ENCODE measurements at regions not wholly inside any gene's neighbourhood (a gene's known extent, or its start where the extent isn't known, plus 50 kb on each side); places are given as distances from the start of the nearest gene placed in this dataset.
A peak's percentile ranks its signal among the peaks of the same experiment; 100 is the strongest.

DNA sequence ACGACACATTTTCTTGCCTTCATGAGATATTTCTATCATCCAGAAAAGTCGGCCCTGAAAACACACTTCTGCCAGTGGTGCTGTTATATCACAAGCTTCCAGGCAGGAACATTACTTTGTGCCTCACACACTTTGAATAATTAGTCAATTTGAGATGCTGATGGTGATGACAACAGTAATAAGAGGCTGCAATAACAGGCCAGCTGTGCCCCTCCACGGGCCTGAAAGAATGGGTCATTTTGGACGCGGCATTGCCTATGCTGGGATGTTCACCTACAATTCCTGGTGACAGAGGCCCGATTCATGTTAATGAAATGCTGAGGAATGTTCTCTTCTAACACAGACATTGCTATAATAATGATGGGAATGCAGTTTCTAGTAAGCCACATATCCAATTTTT lies 463.8 kb upstream of the KIRREL3 start:
- TF ChIP-seq OSR1 (CRISPR knock-in tag; IDR thresholded peaks at IDR 0.05) = no peak
- TF ChIP-seq CSDC2 (CRISPR knock-in tag; IDR thresholded peaks at IDR 0.05) = no peak
- ATAC-seq = no peak

- ATAC-seq = no peak
- TF ChIP-seq PPARA (CRISPR knock-in tag; IDR thresholded peaks at IDR 0.05; ENCODE audit: borderline replicate concordance) (no peak), TCF4 (CRISPR knock-in tag; IDR thresholded peaks at IDR 0.05; ENCODE audit: borderline replicate concordance) (no peak), CSDC2 (CRISPR knock-in tag; IDR thresholded peaks at IDR 0.05) (no peak), GLIS3 (CRISPR knock-in tag; IDR thresholded peaks at IDR 0.05) (no peak), SNAI2 (CRISPR knock-in tag; IDR thresholded peaks at IDR 0.05) (no peak), ZNF70 (CRISPR knock-in tag; IDR thresholded peaks at IDR 0.05) (no peak), ZC3H10 (CRISPR knock-in tag; IDR thresholded peaks at IDR 0.05) (no peak), ZNF8 (CRISPR knock-in tag; IDR thresholded peaks at IDR 0.05) (no peak), ISL1 (CRISPR knock-in tag; IDR thresholded peaks at IDR 0.05) (no peak), ZNF565 (CRISPR knock-in tag; conservative IDR thresholded peaks at IDR 0.05; ENCODE audit: low read depth) (no peak), OSR1 (CRISPR knock-in tag; IDR thresholded peaks at IDR 0.05) (no peak), ARNTL (CRISPR knock-in tag; IDR thresholded peaks at IDR 0.05; ENCODE audit: borderline replicate concordance, low read depth) (no peak), BACH2 (CRISPR knock-in tag; IDR thresholded peaks at IDR 0.05; ENCODE audit: borderline replicate concordance) (no peak), RARB (CRISPR knock-in tag; IDR thresholded peaks at IDR 0.05) (no peak), ESRRG (CRISPR knock-in tag; IDR thresholded peaks at IDR 0.05) (no peak), PATZ1 (CRISPR knock-in tag; IDR thresholded peaks at IDR 0.05; ENCODE audit: borderline replicate concordance) (no peak), ZFP3 (CRISPR knock-in tag; IDR thresholded peaks at IDR 0.05) (no peak), CREB5 (CRISPR knock-in tag; IDR thresholded peaks at IDR 0.05; ENCODE audit: low read depth) (no peak)
- TF ChIP-seq, protein P1, sequence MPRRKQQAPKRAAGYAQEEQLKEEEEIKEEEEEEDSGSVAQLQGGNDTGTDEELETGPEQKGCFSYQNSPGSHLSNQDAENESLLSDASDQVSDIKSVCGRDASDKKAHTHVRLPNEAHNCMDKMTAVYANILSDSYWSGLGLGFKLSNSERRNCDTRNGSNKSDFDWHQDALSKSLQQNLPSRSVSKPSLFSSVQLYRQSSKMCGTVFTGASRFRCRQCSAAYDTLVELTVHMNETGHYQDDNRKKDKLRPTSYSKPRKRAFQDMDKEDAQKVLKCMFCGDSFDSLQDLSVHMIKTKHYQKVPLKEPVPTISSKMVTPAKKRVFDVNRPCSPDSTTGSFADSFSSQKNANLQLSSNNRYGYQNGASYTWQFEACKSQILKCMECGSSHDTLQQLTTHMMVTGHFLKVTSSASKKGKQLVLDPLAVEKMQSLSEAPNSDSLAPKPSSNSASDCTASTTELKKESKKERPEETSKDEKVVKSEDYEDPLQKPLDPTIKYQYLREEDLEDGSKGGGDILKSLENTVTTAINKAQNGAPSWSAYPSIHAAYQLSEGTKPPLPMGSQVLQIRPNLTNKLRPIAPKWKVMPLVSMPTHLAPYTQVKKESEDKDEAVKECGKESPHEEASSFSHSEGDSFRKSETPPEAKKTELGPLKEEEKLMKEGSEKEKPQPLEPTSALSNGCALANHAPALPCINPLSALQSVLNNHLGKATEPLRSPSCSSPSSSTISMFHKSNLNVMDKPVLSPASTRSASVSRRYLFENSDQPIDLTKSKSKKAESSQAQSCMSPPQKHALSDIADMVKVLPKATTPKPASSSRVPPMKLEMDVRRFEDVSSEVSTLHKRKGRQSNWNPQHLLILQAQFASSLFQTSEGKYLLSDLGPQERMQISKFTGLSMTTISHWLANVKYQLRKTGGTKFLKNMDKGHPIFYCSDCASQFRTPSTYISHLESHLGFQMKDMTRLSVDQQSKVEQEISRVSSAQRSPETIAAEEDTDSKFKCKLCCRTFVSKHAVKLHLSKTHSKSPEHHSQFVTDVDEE (CRISPR knock-in tag; IDR thresholded peaks at IDR 0.05) = no peak
- TF ChIP-seq, protein P2, sequence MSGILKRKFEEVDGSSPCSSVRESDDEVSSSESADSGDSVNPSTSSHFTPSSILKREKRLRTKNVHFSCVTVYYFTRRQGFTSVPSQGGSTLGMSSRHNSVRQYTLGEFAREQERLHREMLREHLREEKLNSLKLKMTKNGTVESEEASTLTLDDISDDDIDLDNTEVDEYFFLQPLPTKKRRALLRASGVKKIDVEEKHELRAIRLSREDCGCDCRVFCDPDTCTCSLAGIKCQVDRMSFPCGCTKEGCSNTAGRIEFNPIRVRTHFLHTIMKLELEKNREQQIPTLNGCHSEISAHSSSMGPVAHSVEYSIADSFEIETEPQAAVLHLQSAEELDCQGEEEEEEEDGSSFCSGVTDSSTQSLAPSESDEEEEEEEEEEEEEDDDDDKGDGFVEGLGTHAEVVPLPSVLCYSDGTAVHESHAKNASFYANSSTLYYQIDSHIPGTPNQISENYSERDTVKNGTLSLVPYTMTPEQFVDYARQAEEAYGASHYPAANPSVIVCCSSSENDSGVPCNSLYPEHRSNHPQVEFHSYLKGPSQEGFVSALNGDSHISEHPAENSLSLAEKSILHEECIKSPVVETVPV (CRISPR knock-in tag; IDR thresholded peaks at IDR 0.05) = no peak
These were observed 461.4 kb upstream of the KIRREL3 start for GRCh38 chr11:127462065-127462344.

DNA sequence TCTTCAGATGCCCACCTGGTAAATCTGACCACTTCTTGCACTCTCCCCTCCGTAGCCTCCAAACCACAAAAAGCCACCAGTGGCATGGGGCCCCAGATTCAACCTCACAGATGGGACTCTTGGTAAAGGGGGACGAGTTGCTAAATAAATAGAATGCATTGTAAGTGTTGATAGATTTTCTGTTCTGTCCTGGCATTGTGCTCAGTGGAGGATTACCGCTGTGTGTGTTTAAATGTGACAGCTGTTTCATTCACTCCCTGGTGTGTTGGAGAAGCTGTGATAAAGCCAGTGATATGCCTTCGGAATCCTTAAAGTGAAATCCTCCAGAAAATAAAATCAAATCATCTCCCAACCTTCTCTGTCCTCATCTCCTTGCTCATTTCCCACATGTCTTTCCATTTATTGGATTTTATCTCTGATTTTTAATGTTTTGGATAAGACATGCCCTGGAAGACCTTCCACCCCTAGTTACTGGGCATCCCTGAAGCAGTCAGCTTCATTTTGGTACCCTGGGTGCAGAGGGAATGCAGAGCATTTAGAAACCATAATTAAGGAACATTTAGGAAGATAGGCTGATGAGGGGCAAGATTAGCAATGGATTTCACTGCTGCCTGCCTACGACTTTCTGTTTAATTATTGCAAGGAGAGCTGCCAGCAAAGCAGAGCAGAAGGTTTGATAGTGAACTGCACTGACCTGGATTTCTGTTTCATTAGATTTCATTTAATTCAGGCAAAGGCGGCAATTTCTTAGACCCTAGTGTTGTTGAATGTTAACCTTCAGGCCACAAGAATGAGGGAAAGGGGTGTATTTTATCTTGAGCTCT lies 460.9 kb upstream of the KIRREL3 start:
- TF ChIP-seq, protein P3, sequence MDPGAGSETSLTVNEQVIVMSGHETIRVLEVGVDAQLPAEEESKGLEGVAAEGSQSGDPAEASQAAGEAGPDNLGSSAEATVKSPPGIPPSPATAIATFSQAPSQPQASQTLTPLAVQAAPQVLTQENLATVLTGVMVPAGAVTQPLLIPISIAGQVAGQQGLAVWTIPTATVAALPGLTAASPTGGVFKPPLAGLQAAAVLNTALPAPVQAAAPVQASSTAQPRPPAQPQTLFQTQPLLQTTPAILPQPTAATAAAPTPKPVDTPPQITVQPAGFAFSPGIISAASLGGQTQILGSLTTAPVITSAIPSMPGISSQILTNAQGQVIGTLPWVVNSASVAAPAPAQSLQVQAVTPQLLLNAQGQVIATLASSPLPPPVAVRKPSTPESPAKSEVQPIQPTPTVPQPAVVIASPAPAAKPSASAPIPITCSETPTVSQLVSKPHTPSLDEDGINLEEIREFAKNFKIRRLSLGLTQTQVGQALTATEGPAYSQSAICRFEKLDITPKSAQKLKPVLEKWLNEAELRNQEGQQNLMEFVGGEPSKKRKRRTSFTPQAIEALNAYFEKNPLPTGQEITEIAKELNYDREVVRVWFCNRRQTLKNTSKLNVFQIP (CRISPR knock-in tag; IDR thresholded peaks at IDR 0.05; ENCODE audit: borderline replicate concordance, low read depth) = no peak
- TF ChIP-seq ARNTL (CRISPR knock-in tag; IDR thresholded peaks at IDR 0.05; ENCODE audit: borderline replicate concordance, low read depth) (no peak), TCF4 (CRISPR knock-in tag; IDR thresholded peaks at IDR 0.05; ENCODE audit: borderline replicate concordance) (peak; percentile 89; the same call in 1 of the 2 replicates), CSDC2 (CRISPR knock-in tag; IDR thresholded peaks at IDR 0.05) (no peak), PATZ1 (CRISPR knock-in tag; IDR thresholded peaks at IDR 0.05; ENCODE audit: borderline replicate concordance) (no peak), ZFP3 (CRISPR knock-in tag; IDR thresholded peaks at IDR 0.05) (no peak), ZNF565 (CRISPR knock-in tag; conservative IDR thresholded peaks at IDR 0.05; ENCODE audit: low read depth) (no peak)
- TF ChIP-seq, protein P1 (CRISPR knock-in tag; IDR thresholded peaks at IDR 0.05) = peak; percentile 56; the same call in 1 of the 2 replicates
- no peak for ATAC-seq
